HG03378 (cell line): ENCODE measurements at regions not wholly inside any gene's neighbourhood (a gene's known extent, or its start where the extent isn't known, plus 50 kb on each side); places are given as distances from the start of the nearest gene placed in this dataset.
"Not testable (repeated sequence)": the region's sequence is repeated elsewhere in the genome, so short reads cannot be mapped to it uniquely, and the experiment has no call there.

Source experiments
- ATAC-seq: cut with Tn5 transposase; IDR thresholded peaks from one replicate; pipeline ENCODE4 v1.9.1; 2021; ENCODE audit warnings: mild to moderate bottlenecking, moderate library complexity; ENCODE audit not compliant: unreplicated experiment

DNA sequence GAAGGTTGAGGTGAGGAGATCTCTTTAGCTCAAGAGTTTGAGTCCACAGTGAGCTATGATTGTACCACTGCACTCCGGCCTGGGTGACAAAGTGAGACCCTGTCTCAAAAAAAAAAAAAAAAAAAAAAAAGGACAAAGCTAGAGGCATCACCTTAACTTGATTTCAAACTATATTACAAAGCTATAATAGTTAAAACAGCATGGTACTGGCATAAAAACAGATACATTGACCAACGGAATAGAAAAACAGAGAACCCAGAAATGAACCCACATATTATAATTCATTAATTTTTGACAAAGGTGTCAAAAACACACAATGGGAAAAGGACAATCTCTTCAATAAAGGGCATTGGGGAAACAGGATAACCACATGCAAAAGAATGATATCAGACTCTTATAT lies 50.8 kb upstream of the MBOAT1 start:
- ATAC-seq: no peak

DNA sequence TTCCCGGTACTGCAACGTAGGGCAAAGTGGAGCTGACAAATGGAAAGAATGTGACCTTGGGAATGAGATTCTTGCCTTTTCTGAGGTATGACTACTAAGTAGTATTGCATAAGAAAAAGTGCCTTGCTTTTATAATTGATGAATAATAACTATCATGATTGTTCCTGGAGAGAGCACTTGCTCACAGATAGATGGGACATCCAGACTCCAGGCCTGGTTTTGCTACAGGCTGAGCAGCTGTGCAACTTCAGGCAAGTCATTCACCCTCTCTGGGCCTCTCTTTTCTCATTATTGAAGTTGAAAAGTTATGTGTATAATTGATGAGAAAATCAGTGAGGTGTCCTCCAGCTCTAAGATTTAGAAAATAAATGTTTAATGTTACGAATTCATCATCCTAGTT lies 53.6 kb upstream of the MBOAT1 start:
- ATAC-seq: no peak

DNA sequence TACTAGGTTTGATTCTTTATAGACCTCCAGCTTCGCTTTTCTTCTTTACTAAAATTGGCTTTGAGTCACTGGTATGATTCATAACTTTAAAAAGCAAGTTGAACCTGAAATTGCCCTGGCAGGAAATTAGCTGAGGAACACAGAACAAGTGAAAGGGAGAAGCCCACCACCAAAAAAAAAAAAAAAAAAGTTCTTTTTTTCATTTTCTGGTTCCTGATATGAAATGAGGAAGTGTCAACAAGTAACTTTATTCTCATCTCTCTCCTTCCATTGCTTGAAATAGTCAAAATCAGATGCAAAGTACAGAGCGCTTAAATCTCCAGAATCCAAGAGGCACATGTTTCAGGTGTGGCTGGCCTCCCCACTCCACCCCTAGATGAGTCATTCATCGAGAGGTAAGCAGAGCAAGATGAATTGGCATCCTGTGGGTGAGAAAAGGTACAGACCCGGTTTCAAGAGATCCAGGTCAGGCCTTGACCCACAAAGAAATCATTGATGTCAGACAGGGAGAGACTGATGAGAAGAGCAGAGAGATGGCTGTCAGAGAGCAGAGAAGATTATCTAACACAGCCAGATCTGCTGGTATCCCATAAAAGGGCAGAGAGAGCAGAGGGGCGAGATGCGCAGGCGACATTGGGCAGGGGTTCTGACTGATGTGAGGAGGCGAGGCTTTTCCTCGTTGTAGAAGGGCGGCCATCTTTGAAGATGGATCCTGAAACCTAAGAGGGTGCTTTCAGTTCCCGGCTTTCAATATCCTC lies 54.8 kb upstream of the MBOAT1 start:
- no peak for ATAC-seq

DNA sequence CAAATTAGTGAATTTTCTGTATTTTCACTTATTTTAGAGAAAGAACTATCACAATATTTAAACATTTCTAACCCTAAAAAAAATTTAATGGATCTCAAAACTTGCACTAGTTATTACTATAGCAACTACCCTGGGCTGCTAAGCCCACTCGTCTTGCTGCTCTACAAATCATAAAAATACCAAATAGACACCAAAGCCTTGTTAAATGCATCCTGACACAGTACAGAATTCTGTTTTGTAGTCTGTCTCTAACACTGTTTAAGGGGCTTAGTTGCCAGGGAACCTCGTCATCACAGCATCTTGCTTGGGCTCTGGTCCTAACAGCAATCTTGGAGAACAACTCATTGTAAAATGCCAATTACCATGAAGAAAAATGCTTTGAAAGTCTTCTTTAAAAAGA lies 56.9 kb upstream of the MBOAT1 start:
- ATAC-seq: no peak

DNA sequence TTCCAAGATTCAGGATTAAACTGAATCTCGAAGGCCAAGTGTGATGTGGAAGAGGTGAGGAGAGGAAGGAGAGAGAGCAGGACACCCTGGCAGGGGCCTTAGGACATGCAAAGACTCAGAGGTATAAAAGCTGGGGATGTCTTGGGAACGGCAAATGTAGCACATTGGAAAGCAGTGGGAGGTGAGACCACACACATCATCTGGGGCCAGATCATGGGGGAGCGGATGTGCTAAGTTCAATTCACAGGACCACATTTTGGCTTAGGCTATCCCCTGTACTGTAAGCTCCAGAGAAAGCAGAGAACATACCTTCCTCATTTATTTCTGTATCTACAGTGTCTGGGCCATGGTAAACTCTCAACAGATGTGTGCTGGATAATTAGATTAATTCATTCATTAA lies 59.5 kb upstream of the MBOAT1 start:
- ATAC-seq: no peak

DNA sequence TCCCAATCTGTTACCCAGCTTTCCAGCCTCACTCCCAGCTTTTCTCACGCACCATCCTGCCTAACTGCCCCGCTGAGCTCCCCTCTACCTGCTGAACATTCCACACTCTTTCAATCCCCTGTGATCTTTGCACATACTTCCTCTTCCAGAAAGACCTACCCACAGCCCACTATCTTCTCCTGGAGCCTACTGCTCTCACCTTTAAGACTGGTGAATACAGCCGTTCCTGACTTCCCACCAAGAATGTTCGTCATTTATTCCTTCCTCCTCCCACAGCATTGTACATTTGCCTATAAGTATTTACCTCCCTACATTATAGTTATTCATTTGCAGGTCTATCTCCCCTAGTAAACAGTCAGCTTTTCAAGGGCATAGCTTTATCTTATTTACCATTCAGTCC lies 61.9 kb upstream of the MBOAT1 start:
- no peak for ATAC-seq

DNA sequence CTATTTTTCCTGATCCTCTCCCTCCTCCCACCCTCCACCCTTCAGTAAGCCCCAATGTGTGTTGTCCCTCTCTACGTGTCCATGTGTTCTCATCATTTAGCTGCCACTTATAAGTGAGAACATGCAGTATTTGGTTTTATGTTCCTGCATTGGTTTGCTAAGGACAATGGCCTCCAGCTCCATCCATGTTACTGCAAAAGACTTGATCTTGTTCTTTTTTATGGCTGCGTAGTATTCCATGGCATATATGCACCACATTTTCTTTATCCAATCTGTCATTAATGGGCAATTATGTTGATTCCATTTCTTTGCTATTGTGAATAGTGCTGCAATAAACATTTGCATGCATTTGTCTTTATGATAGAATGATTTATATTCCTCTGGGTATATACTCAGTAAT lies 63.6 kb upstream of the MBOAT1 start:
- ATAC-seq: not testable (repeated sequence)

DNA sequence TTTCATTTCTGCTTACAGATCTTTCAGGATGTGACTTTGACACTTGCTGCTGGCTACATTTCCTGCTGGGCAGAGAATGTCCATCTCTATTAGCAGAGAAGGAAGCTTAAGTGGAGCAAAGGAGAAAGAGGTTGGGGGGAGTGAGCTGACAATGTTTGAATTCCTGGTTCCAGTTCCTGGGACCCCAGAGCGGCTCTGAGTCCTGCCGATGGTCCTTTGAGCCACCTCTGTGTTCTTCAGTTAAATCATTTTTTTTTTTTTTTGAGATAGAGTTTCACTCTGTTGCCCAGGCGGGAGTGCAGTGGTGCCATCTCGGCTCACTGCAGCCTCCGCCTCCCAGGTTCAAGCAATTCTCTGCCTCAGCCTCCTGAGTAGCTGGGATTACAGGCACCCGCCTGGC lies 65.5 kb upstream of the MBOAT1 start:
- ATAC-seq: not testable (repeated sequence)

DNA sequence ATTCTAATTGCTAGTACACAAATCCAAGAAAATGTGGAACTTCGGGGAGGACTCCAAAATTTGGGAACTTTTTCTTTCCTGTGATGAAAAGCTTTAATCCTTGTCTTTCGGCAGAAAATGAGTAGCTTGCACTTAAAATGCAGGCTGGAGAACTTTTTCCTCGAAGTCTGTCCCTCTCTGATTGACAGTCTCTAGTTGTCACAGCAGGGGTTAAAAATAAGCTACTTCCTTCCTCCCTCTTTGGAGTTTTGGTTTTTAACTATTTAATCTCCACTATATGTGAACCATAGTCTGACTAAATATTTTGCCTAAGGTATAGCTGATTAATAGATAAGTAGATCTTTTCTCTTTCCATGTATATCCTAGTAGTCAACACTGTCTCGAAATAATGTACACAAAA lies 66.8 kb upstream of the MBOAT1 start:
- ATAC-seq: no peak

DNA sequence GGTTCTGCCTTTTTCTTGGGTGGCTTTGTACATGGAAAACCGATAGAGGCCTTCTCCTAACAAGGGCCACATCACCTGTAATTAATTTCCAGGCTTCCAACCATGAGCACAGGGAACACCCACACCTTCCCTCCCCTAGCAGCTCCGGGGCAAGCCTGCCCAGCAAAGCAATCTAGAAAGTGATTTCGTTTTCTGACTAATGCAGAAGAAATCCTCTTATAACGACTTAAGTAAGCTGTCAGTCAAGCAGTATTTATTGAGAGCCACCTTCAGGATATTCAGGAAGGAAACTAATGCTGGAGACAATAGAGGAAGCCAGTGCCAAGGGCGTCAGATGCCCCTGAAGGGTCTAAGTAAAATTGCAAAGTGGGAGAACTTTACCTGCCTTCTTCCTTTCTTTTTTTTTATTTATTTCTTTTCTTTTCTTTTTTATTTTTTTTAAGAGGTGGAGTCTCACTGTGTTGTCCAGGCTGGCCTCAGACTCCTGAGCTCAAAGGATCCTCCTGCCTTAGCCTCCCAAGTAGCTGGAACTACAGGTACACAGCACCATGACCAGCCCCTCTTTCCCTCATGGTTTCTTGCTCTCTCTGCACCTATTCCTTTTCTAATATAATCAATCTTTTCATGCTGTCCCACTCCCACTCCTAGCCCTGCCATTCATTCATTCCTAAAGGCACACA lies 67.5 kb upstream of the MBOAT1 start:
- ATAC-seq: no peak

DNA sequence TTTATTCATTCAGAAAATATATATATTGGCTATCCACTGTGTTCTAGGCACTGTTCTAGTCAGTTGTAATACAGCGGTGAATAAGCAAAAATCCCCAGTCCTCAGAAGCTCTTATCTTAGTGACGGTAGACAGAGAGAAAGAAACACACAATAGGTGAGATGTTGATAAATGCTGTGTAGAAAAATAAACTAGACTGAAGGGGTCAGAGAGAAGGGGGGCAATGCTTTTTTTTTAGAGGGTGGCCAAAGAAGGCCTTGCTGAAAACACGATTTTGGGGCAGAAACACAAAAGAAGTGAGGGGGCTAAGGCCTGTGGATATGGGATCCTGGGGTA lies 68.0 kb upstream of the MBOAT1 start:
- no peak for ATAC-seq

DNA sequence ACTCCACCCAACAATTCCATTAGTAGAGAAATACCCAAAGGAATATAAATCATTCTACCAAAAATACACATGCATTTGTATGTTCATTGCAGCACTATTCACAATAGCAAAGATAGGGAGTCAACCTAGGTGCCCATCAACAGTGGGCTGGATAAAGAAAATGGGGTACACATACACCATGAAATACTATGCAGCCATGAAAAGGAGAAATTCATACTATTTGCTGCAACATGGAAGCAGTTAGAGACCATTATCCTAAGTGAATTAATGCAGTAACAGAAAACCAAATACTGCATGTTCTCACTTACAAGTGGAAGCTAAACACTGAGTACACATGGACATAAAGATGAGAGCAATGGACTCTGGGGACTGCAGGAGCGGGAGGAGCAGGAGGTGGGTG lies 72.4 kb upstream of the MBOAT1 start:
- no peak for ATAC-seq

DNA sequence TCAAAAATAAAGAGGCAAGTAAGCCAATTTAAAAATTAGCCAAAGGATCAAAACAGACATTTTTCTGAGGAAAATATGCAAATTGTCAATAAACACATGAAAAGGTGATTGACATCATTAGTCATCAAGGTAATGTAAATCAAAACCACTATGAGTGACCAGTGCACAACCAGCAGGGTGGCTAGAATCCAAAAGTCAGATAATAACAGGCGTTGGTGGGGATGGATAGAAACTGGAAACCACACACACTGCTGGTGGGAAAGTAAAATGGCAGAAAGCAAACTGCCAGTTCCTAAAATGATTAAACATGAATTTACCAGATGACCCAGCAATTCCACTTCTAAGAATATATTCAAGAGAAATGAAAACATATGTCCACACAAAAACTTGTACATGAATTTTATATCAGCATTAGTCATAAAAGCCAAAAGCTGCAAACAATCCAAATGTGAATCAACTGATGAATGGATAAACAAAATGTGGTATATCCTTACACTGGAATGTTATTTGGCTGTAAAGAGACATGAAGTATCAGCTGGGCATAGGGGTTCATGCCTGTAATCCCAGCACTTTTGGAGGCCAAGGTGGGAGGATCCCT lies 74.8 kb upstream of the MBOAT1 start:
- peak; percentile 52 for ATAC-seq

DNA sequence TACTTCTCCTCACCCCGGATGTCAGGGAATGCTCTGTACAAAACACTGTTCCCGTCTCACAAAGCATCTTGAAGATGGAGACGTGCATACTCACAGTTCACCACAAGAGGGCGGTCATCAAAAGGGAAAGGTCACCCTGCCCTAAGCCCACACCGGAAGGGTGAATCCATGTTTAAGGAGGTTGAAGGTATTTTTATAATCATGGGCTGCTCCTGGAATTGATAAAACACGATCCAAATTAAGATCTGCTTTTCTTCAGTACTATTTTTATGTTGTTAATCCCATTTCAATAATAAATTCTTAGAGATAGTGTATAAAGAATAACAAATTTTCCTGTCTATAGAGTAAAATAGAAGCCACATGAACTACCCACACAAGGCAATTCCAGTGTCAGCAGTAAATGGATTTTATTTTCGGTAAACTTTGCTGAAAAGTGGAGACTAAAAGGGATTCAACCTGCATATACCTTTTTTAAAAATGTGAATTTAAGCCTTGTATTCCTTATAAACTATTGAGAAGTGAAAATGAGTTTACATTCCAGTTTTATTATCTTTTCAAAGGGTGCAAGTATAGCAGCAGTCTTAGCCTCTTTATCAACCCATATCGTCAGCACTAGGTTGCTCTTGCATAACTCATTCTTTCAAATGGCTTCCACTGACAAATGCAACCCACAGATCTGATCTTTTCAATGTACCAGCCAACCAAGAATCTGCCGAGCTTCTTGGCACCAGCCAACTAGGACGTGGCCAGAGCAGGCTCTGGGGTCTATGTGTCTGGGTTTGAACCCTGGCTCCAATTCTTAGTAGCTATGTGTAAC lies 79.7 kb upstream of the MBOAT1 start:
- peak; percentile 80 for ATAC-seq

DNA sequence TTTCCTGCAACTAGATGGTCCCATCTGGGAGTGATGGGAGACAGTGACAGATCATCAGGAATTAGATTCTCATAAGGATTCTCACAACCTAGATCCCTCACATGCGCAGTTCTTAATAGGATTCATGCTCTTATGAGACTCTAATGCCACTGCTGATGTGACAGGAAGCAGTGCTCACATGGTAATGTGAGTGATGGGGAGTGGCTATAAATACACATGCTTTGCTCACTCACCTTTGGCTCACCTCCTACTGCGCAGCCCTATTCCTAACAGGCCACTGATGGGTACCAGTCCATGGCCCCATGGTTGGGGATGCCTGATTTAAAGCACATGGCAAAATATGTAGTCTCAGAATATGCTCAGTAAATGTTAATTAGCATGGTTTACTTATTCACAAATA lies 80.6 kb upstream of the MBOAT1 start:
- no peak for ATAC-seq

DNA sequence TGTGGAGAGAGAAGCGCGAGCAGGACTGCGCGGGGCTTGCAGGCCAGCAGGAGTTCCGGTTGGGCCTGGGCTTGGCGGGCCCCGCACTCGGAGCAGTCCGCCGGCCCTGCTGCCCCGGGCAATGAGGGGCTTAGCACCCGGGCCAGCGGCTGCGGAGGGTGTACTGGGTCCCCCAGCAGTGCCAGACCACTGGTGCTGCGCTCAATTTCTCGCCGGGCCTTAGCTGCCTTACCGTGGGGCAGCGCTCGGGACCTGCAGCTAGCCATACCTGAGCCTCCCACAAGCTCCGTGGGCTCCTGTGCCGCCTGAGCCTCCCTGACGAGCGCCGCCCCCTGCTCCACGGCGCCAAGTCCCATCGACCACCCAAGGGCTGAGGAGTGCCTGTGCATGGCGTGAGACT lies 89.0 kb upstream of the MBOAT1 start:
- no peak for ATAC-seq

DNA sequence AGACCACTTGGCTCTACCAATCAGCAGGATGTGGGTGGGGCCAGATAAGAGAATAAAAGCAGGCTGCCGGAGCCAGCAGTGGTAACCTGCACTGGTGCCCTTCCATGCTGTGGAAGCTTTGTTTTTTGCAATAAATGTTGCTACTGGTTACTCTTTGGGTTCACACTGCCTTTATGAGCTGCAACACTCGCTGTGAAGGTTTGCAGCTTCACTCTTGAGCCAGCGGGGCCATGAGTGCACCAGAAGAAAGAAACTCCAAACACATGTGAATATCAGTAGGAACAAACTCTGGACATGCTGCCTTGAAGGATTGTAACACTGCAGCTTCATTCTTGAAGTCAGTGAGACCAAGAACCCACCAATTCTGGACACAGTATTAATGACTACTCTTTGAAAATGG lies 89.9 kb upstream of the MBOAT1 start:
- no peak for ATAC-seq

DNA sequence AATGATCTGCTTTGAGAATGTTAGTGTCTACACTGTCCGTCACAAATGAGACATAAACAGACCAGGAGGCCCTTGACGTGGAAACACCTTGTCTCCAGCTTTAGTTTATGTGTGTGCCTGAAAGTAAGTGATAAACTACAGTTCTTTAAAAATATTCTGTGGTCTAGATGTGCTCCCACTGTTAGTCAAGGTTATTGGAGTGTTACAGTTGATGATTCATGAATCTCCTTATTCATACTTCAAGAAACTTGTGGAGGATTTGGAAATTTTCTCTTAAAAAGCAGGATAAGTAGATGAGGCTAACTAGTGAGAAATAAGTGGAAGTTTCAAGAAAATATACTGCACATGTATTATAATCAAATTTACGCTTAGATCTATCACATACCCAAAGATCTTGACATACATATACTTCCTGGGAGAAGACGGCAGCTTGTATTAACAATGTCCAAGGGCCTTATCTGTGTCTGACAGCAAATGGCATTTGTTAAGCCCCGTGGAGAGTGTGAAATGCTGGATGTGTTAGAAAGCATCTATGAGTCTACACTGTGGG lies 90.5 kb upstream of the MBOAT1 start:
- no peak for ATAC-seq

DNA sequence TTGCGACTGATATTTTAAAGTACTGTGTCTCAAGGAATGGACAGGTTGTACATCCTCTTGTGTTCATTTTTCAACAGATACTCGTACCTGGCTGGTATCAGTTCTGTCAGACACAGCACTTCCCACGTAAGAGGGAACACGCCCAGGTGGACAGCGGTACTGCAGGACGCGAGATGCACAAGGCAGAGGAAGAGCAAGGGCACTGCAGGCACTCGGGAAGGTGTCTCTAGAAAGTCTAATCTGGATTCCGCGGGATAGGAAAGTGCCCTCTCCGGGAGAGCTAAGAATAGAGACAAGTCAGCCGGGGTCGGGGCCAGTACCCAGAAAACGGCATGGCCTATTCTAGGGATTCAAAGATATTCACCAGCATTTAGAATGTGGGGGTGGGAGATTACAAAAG lies 94.2 kb upstream of the MBOAT1 start:
- no peak for ATAC-seq

DNA sequence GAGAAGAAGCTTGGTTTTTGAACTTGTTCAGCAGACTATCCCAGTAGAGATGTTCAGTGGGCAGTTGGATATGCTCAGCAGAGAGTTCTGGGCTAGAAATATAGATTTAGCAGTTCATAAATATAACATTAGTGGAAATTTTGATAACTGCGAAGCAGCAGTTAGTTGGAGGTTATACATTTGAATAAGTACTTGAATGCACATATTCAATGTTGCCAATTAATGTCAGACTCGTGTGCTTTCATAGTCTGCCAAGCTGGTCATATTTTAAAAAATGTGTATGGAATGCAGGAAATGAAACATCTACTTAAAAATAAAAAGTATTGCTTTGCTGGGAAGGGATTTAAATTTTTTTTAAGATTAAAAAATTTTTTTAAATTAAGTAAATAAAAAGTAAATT lies 92.5 kb upstream of the E2F3 start:
- ATAC-seq: no peak

DNA sequence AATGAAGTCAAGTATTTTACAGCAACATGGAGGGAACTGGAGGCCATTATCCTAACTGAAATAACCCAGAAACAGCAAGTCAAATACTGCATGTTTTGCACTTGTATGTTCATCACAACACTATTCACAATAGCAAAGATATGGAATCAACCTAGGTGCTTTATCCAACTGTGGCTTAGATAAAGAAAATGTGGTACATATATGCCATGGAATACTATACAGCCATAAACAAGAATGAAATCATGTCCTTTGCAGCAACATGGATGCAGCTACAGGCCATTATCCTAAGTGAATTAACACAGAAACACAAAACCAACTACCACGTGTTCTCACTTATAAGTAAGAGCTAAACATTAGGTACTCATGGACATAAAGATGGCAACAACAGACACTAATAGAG lies 91.5 kb upstream of the E2F3 start:
- ATAC-seq: no peak
